PC-3 (cell line): ENCODE measurements at regions not wholly inside any gene's neighbourhood (a gene's known extent, or its start where the extent isn't known, plus 50 kb on each side); places are given as distances from the start of the nearest gene placed in this dataset.

ENCODE experiments used
- EZH2 ChIP-seq: fragments of 300-600 bp; sonication (generic); IDR thresholded peaks from one replicate; pipeline ENCODE4 v1.6.1; 2017; ENCODE audit warnings: antibody characterized with exemption, mild to moderate bottlenecking, low read length; ENCODE audit not compliant: unreplicated experiment
- EZH2phosphoT487 ChIP-seq: fragments of 300-600 bp; sonication (generic); IDR thresholded peaks from 2 replicates; pipeline ENCODE4 v1.6.1; 2018; ENCODE audit warnings: mild to moderate bottlenecking, antibody characterized with exemption, low read length, borderline replicate concordance
- TF ChIP-seq, protein P1 (sequence below): fragments of 300-600 bp; sonication (generic); conservative IDR thresholded peaks from 2 replicates; pipeline ENCODE4 v1.5.1; 2017; ENCODE audit warnings: antibody characterized with exemption, low read depth, mild to moderate bottlenecking, low read length

DNA sequence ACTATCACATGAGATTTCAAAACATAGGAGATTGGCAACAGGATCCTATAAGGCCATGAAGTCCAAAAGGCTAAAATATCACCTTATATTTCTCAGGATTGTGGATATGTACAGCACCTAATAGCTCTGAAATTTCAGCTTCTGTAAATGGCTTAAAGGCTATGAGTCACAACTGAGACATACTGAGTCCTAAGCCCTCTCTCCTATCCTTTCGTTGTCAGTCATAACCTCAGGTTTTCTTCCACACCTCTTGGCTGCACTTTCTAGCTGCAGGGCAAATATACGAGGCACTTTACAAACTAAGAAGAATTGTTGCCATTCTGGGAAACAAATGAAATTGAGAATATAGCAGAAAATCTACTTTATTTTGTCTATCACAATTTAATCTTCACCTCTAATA is 969.9 kb upstream of the EPHA7 start:
- TF ChIP-seq, protein P1, sequence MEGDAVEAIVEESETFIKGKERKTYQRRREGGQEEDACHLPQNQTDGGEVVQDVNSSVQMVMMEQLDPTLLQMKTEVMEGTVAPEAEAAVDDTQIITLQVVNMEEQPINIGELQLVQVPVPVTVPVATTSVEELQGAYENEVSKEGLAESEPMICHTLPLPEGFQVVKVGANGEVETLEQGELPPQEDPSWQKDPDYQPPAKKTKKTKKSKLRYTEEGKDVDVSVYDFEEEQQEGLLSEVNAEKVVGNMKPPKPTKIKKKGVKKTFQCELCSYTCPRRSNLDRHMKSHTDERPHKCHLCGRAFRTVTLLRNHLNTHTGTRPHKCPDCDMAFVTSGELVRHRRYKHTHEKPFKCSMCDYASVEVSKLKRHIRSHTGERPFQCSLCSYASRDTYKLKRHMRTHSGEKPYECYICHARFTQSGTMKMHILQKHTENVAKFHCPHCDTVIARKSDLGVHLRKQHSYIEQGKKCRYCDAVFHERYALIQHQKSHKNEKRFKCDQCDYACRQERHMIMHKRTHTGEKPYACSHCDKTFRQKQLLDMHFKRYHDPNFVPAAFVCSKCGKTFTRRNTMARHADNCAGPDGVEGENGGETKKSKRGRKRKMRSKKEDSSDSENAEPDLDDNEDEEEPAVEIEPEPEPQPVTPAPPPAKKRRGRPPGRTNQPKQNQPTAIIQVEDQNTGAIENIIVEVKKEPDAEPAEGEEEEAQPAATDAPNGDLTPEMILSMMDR, result no peak
- TF ChIP-seq EZH2, result no peak
- no peak for TF ChIP-seq EZH2phosphoT487
